Endothelial cell of umbilical vein (primary cell): ENCODE measurements at regions not wholly inside any gene's neighbourhood (a gene's known extent, or its start where the extent isn't known, plus 50 kb on each side); places are given as distances from the start of the nearest gene placed in this dataset.

Experiments
- BruUV-seq: library from RNA; stranded (reverse); fragments of 400-500 nt; replicated peaks from 2 replicates; lab custom pipeline; 2021; lab: Mats Ljungman, UMichigan
- CTCF ChIA-PET: fragments of 300-600, 350-600 bp; sonication (Branson Sonifier 250); formaldehyde crosslinking; loops from one replicate; lab custom pipeline; 2021; ENCODE audit warnings: antibody characterized with exemption, inconsistent platforms; lab: Charles Lee
- POLR2A ChIA-PET: fragments of 300-600, 350-600 bp; sonication (Branson Sonifier 250); formaldehyde crosslinking; loops from one replicate; lab custom pipeline; 2021; ENCODE audit warnings: antibody characterized with exemption, inconsistent platforms; lab: Charles Lee
- DNase-seq: peaks from one replicate; pipeline ENCODE4 v3.0.0-alpha.2; 2011; ENCODE audit warnings: low read depth, low spot score
- FAIRE-seq: peaks from 2 replicates; lab custom pipeline; 2011; peaks lifted over from hg19 to GRCh38; lab: Jason Lieb, UNC
- H2AFZ ChIP-seq: 2 replicates; pipeline ENCODE4 v1.6.0; 2012; ENCODE audit warnings: low read depth, low read length, control low read depth, inconsistent platforms
- H3K27ac ChIP-seq: 2 replicates; pipeline ENCODE4 v1.5.1; 2011; ENCODE audit warnings: low read depth, mild to moderate bottlenecking, control low read depth, low read length, moderate library complexity; ENCODE audit not compliant: insufficient read depth
- H3K27me3 ChIP-seq, 2 experiments: 2 replicates each; pipeline versions ENCODE4 v1.6.0 to v1.6.1; 2011; ENCODE audit warnings: low read length in 2 of 2, mixed read lengths in 1 of 2; ENCODE audit not compliant: control insufficient read depth in 2 of 2, insufficient read depth in 2 of 2
- H3K36me3 ChIP-seq, 2 experiments: 2 replicates in 1 of 2; 3 replicates in 1 of 2; pipeline ENCODE4 v1.5.1; 2011; ENCODE audit warnings: low read length in 2 of 2, mild to moderate bottlenecking in 1 of 2, moderate library complexity in 1 of 2; ENCODE audit not compliant: control insufficient read depth in 2 of 2, insufficient read depth in 2 of 2; ENCODE audit errors: extremely low read depth in 1 of 2
- H3K4me1 ChIP-seq: 3 replicates; pipeline ENCODE4 v1.5.1; 2011; ENCODE audit warnings: mild to moderate bottlenecking, low read length; ENCODE audit not compliant: control insufficient read depth, insufficient read depth; ENCODE audit errors: extremely low read depth
- H3K4me2 ChIP-seq: 2 replicates; pipeline ENCODE4 v1.6.1; 2011; ENCODE audit warnings: low read length, control low read depth, mixed read lengths; ENCODE audit not compliant: insufficient read depth
- H3K4me3 ChIP-seq, 3 experiments: fragments of 200-600 bp in 1 of 3; sonication (generic), shearing (Covaris generic) in 1 of 3; replicated peaks in 1 of 3; 2 replicates each; pipeline ENCODE4 v1.5.1; 2011 to 2016; ENCODE audit warnings: control low read depth in 3 of 3, low read length in 3 of 3, mild to moderate bottlenecking in 2 of 3, inconsistent platforms in 1 of 3, low read depth in 1 of 3, moderate library complexity in 1 of 3; ENCODE audit not compliant: insufficient read depth in 1 of 3
- H3K79me2 ChIP-seq: 2 replicates; pipeline ENCODE4 v1.6.0; 2012; ENCODE audit warnings: low read length, inconsistent platforms; ENCODE audit not compliant: control insufficient read depth, insufficient read depth
- H3K9ac ChIP-seq: replicated peaks from 2 replicates; pipeline ENCODE3; 2011; ENCODE audit warnings: low read length, control low read depth; ENCODE audit not compliant: insufficient read depth; ENCODE audit errors: extremely low read depth
- H3K9me1 ChIP-seq: replicated peaks from 3 replicates; pipeline ENCODE4 v1.6.0; 2011; ENCODE audit warnings: mild to moderate bottlenecking, low read length; ENCODE audit not compliant: control insufficient read depth, insufficient read depth; ENCODE audit errors: extremely low read depth
- H3K9me3 ChIP-seq: replicated peaks from 2 replicates; pipeline ENCODE4 v1.5.1; 2012; ENCODE audit warnings: low read length, inconsistent platforms; ENCODE audit not compliant: control insufficient read depth, insufficient read depth
- H4K20me1 ChIP-seq: replicated peaks from 2 replicates; pipeline ENCODE3; 2011; ENCODE audit warnings: mild to moderate bottlenecking, low read length; ENCODE audit not compliant: control insufficient read depth, insufficient read depth; ENCODE audit errors: extremely low read depth
- CTCF ChIP-seq, 2 donors: IDR thresholded peaks; 1 replicate in 1 of 2; 2 replicates in 1 of 2; pipeline ENCODE4 v1.5.1; 2011; ENCODE audit warnings: low read length in 2 of 2, mild to moderate bottlenecking in 2 of 2, moderate library complexity in 2 of 2, control low read depth in 1 of 2, inconsistent platforms in 1 of 2, low read depth in 1 of 2; ENCODE audit not compliant: insufficient read depth in 1 of 2; ENCODE audit errors: extremely low read depth in 1 of 2
- EZH2 ChIP-seq: IDR thresholded peaks from 2 replicates; pipeline ENCODE4 v1.6.1; 2012; ENCODE audit warnings: borderline replicate concordance, low read depth, mild to moderate bottlenecking, moderate library complexity, low read length, inconsistent platforms; ENCODE audit not compliant: severe bottlenecking
- FOS ChIP-seq: IDR thresholded peaks from 2 replicates; pipeline ENCODE4 v1.6.1; 2011; ENCODE audit warnings: mild to moderate bottlenecking, low read length, moderate library complexity, borderline replicate concordance; ENCODE audit not compliant: insufficient read depth
- GATA2 ChIP-seq: IDR thresholded peaks from 2 replicates; pipeline ENCODE4 v1.7.0; 2011; ENCODE audit warnings: low read depth, mild to moderate bottlenecking, moderate library complexity, mixed read lengths, low read length; ENCODE audit not compliant: insufficient read length, insufficient read depth
- JUN ChIP-seq: IDR thresholded peaks from 2 replicates; pipeline ENCODE4 v1.6.1; 2011; ENCODE audit warnings: borderline replicate concordance, low read depth; ENCODE audit not compliant: insufficient read length, insufficient read depth
- MAX ChIP-seq: IDR thresholded peaks from 2 replicates; pipeline ENCODE4 v1.6.1; 2011; ENCODE audit not compliant: insufficient read depth, insufficient read length
- MYC ChIP-seq: IDR thresholded peaks from one replicate; pipeline ENCODE4 v1.6.1; 2011; ENCODE audit warnings: mild to moderate bottlenecking, low read depth, low read length
- POLR2A ChIP-seq: IDR thresholded peaks from 2 replicates; pipeline ENCODE4 v1.6.1; 2012; ENCODE audit warnings: low read depth, mild to moderate bottlenecking, control low read depth, low read length
- POLR2AphosphoS5 ChIP-seq: IDR thresholded peaks from 2 replicates; pipeline ENCODE4 v1.6.1; 2012; ENCODE audit warnings: low read depth, mild to moderate bottlenecking, control low read depth, low read length, moderate library complexity; ENCODE audit not compliant: insufficient read depth
- dilution Hi-C: fragments of 300-500 bp; cut with MboI; formaldehyde crosslinking; loops from one replicate; pipeline ENCODE4 v1.15.0; 2019; ENCODE audit warnings: low sequenced_read_pairs; ENCODE audit not compliant: extremely low pct_ligation_motif_present
- intact Hi-C: fragments of 100-400 bp; cut with micrococcal nuclease; formaldehyde crosslinking; loops from one replicate; pipeline ENCODE4 v1.10.0; 2022

GRCh38 chr4:123284168-123284567 lies 112.4 kb upstream of the SPRY1 start:
- Histone ChIP-seq H3K27me3 (no peaks in the 10 kb centered on the region), H3K4me1 (peaks cover 4% of the 10 kb centered on the region), H3K4me3 (no peak overlapping the region), H3K4me2 (no peak overlapping the region), H2AFZ (no peak overlapping the region), H3K9me3 (no peaks in the 10 kb centered on the region), H3K36me3 (no peaks in the 10 kb centered on the region), H3K79me2 (no peaks in the 10 kb centered on the region), H3K9ac (no peak overlapping the region), H4K20me1 (no peaks in the 10 kb centered on the region), H3K9me1 (no peaks in the 10 kb centered on the region), H3K27ac (no peak overlapping the region)
- intact Hi-C loops, result no loop called here
- peak; percentile 75 for FAIRE-seq
- POLR2A ChIA-PET, result no interaction called here
- DNase-seq, result peak; percentile 58
- dilution Hi-C loops, result no loop called here
- no peak for TF ChIP-seq JUN
- TF ChIP-seq MAX, result no peak
- no peak for TF ChIP-seq FOS
- TF ChIP-seq POLR2AphosphoS5, result no peak
- BruUV-seq, result no TSS peak
- CTCF ChIA-PET, result no interaction called here

GRCh38 chr4:123286903-123287466 lies 109.6 kb upstream of the SPRY1 start:
- dilution Hi-C loops, result no loop called here
- FAIRE-seq, result no peak
- no TSS peak for BruUV-seq

More at GRCh38 chr4:123286903-123287466, 109.6 kb upstream of the SPRY1 start:
- Histone ChIP-seq H3K27ac (no peak overlapping the region), H3K36me3 (no peaks in the 10 kb centered on the region), H3K4me1 (peaks cover 4% of the 10 kb centered on the region), H3K27me3 (no peaks in the 10 kb centered on the region), H3K9me1 (no peaks in the 10 kb centered on the region), H3K9ac (no peak overlapping the region), H3K4me2 (no peak overlapping the region), H2AFZ (no peak overlapping the region), H4K20me1 (no peaks in the 10 kb centered on the region), H3K4me3 (no peak overlapping the region), H3K79me2 (no peaks in the 10 kb centered on the region), H3K9me3 (no peaks in the 10 kb centered on the region)
- POLR2A ChIA-PET, result no interaction called here
- CTCF ChIA-PET, result no interaction called here
- intact Hi-C loops, result no loop called here
- TF ChIP-seq MAX (no peak), CTCF (IDR thresholded peaks at IDR 0.05; ENCODE audit: extremely low read depth in 1 of 2, insufficient read depth in 1 of 2, low read depth in 1 of 2, low read length in 2 of 2) (no peak), EZH2 (no peak), FOS (no peak), MYC (no peak), JUN (no peak), GATA2 (no peak), POLR2A (no peak), POLR2AphosphoS5 (no peak)
- no peak for DNase-seq
